Body of pancreas (tissue), 4 donors: ENCODE measurements at regions not wholly inside any gene's neighbourhood (a gene's known extent, or its start where the extent isn't known, plus 50 kb on each side); places are given as distances from the start of the nearest gene placed in this dataset.

Experiments
- CTCF ChIP-seq, 7 experiments: fragments of 450-650 bp in 4 of 7; fragments of 200-600 bp in 3 of 7; sonication (generic) in 3 of 7; IDR thresholded peaks; one replicate each; pipeline ENCODE4 v1.5.1; 2016 to 2019; ENCODE audit warnings: antibody characterized with exemption in 7 of 7
- POLR2A ChIP-seq, 3 donors: fragments of 450-650 bp; IDR thresholded peaks; one replicate each; pipeline ENCODE4 v1.6.1; 2016; ENCODE audit warnings: antibody characterized with exemption in 3 of 3, mild to moderate bottlenecking in 2 of 3

DNA sequence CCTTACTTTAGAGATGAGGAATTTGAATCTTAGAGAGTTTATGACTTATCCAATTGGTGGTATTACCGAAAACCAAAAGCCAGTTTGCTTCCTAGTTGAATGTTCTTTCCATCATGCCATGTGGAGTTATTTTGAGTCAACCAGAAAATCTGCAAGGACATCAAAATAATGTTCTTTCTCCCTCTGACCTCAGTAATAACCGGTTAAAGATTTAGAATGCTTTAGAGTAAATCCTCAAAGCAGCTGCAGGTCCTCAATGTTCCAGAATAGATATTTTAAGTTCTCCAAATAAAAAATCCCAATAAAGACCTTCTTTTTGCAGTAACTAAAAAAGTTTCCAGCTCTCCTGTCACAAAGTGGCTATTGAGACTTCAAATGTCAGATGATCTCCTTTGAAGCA, 396.6 kb downstream of the ADAMTS20 start:
- no peak for TF ChIP-seq POLR2A (IDR thresholded peaks at IDR 0.05)
- no peak for TF ChIP-seq CTCF (IDR thresholded peaks at IDR 0.05)
